Body of pancreas (tissue), 4 donors: ENCODE measurements at regions not wholly inside any gene's neighbourhood (a gene's known extent, or its start where the extent isn't known, plus 50 kb on each side); places are given as distances from the start of the nearest gene placed in this dataset.

Experiments used
- POLR2A ChIP-seq, 3 donors: fragments of 450-650 bp; IDR thresholded peaks; one replicate each; pipeline ENCODE4 v1.6.1; 2016; ENCODE audit warnings: antibody characterized with exemption in 3 of 3, mild to moderate bottlenecking in 2 of 3
- TF ChIP-seq, protein P1 (sequence below), 7 experiments: fragments of 450-650 bp in 4 of 7; fragments of 200-600 bp in 3 of 7; sonication (generic) in 3 of 7; IDR thresholded peaks; one replicate each; pipeline ENCODE4 v1.5.1; 2016 to 2019; ENCODE audit warnings: antibody characterized with exemption in 7 of 7

GRCh38 chr13:84683448-84683847 lies 801.2 kb upstream of the SLITRK1 start:
- TF ChIP-seq, protein P1, sequence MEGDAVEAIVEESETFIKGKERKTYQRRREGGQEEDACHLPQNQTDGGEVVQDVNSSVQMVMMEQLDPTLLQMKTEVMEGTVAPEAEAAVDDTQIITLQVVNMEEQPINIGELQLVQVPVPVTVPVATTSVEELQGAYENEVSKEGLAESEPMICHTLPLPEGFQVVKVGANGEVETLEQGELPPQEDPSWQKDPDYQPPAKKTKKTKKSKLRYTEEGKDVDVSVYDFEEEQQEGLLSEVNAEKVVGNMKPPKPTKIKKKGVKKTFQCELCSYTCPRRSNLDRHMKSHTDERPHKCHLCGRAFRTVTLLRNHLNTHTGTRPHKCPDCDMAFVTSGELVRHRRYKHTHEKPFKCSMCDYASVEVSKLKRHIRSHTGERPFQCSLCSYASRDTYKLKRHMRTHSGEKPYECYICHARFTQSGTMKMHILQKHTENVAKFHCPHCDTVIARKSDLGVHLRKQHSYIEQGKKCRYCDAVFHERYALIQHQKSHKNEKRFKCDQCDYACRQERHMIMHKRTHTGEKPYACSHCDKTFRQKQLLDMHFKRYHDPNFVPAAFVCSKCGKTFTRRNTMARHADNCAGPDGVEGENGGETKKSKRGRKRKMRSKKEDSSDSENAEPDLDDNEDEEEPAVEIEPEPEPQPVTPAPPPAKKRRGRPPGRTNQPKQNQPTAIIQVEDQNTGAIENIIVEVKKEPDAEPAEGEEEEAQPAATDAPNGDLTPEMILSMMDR (IDR thresholded peaks at IDR 0.05) = no peak
- no peak for TF ChIP-seq POLR2A (IDR thresholded peaks at IDR 0.05)
